Kidney (tissue), 13 donors: ENCODE measurements at regions not wholly inside any gene's neighbourhood (a gene's known extent, or its start where the extent isn't known, plus 50 kb on each side); places are given as distances from the start of the nearest gene placed in this dataset.
"Not testable (repeated sequence)": the region's sequence is repeated elsewhere in the genome, so short reads cannot be mapped to it uniquely, and the experiment has no call there.

Experiments
- DNase-seq, 5 donors: peaks; one replicate each; pipeline ENCODE4 v3.0.0-alpha.2; 2013 to 2020
- FAIRE-seq: peaks from 2 replicates; lab custom pipeline; 2012; peaks lifted over from hg19 to GRCh38; lab: Jason Lieb, UNC
- H3K27ac ChIP-seq, 2 donors: one replicate each; pipeline ENCODE4 v1.7.0; 2013; ENCODE audit warnings: low read depth in 2 of 2, low read length in 2 of 2, inconsistent platforms in 1 of 2
- H3K27me3 ChIP-seq: one replicate; pipeline ENCODE4 v1.7.1; 2013; ENCODE audit warnings: low read length, inconsistent platforms; ENCODE audit not compliant: control insufficient read depth, insufficient read depth
- H3K36me3 ChIP-seq, 3 donors: one replicate each; pipeline versions ENCODE4 v1.7.0 to v1.7.1; 2013; ENCODE audit warnings: low read length in 3 of 3, control low read depth in 1 of 3, inconsistent platforms in 1 of 3; ENCODE audit not compliant: insufficient read depth in 3 of 3, control insufficient read depth in 2 of 3
- H3K4me1 ChIP-seq, 3 donors: one replicate each; pipeline versions ENCODE4 v1.7.0 to v1.7.1; 2013; ENCODE audit warnings: low read length in 3 of 3, inconsistent platforms in 1 of 3, low read depth in 1 of 3; ENCODE audit not compliant: control insufficient read depth in 2 of 3, insufficient read depth in 2 of 3
- H3K4me3 ChIP-seq, 3 donors: one replicate each; pipeline versions ENCODE4 v1.7.0 to v1.8.1; 2013; ENCODE audit warnings: low read length in 3 of 3, control low read depth in 1 of 3, inconsistent platforms in 1 of 3
- H3K9ac ChIP-seq, 3 donors: one replicate each; pipeline versions ENCODE4 v1.7.0 to v1.7.1; 2013; ENCODE audit warnings: low read length in 3 of 3, control low read depth in 1 of 3, inconsistent platforms in 1 of 3
- H3K9me3 ChIP-seq, 3 donors: one replicate each; pipeline versions ENCODE4 v1.7.0 to v1.7.1; 2013; ENCODE audit warnings: low read length in 3 of 3, control low read depth in 1 of 3, inconsistent platforms in 1 of 3; ENCODE audit not compliant: control insufficient read depth in 2 of 3, insufficient read depth in 1 of 3
- CTCF ChIP-seq: IDR thresholded peaks from 3 replicates; pipeline ENCODE4 v1.5.1; 2012; ENCODE audit warnings: mild to moderate bottlenecking, moderate library complexity, borderline replicate concordance; ENCODE audit not compliant: insufficient read depth; ENCODE audit errors: extremely low read depth
- intact Hi-C: fragments of 100-400 bp; cut with DNase I; formaldehyde crosslinking; loops from one replicate; pipeline ENCODE4 v1.11.1; 2022
- donor health status: control.
- donor health status: control.
- donor health status: control.
- donor health status: control.
- donor health status: control.
- donor health status: DM: yes; HTN: yes; CAD: no.
- donor health status: Normal renal cell carcinoma (clear cell type).

GRCh38 chr12:5333096-5333495 is 98.8 kb upstream of the NTF3 start:
- H3K27me3 ChIP-seq: no peaks in the 10 kb centered on the region
- intact Hi-C loops: no loop called here
- H3K4me3 ChIP-seq: no peak overlapping the region
- H3K27ac ChIP-seq: no peak overlapping the region
- no peak for FAIRE-seq
- no peaks in the 10 kb centered on the region for H3K36me3 ChIP-seq
- DNase-seq: peak in 1 of 5 donors; percentile 14
- H3K9me3 ChIP-seq: no peaks in the 10 kb centered on the region
- no peak for TF ChIP-seq CTCF
- no peak overlapping the region for H3K9ac ChIP-seq
- no peaks in the 10 kb centered on the region for H3K4me1 ChIP-seq

GRCh38 chr12:5335069-5335468 is 96.8 kb upstream of the NTF3 start:
- no peaks in the 10 kb centered on the region for H3K4me1 ChIP-seq
- FAIRE-seq (no peak), DNase-seq (no peak)
- no peak for TF ChIP-seq CTCF
- no peak overlapping the region for H3K9ac ChIP-seq
- no peak overlapping the region for H3K4me3 ChIP-seq
- intact Hi-C loops: no loop called here
- H3K9me3 ChIP-seq: no peaks in the 10 kb centered on the region
- H3K27me3 ChIP-seq: no peaks in the 10 kb centered on the region
- H3K36me3 ChIP-seq: no peaks in the 10 kb centered on the region
- H3K27ac ChIP-seq: no peak overlapping the region

DNA sequence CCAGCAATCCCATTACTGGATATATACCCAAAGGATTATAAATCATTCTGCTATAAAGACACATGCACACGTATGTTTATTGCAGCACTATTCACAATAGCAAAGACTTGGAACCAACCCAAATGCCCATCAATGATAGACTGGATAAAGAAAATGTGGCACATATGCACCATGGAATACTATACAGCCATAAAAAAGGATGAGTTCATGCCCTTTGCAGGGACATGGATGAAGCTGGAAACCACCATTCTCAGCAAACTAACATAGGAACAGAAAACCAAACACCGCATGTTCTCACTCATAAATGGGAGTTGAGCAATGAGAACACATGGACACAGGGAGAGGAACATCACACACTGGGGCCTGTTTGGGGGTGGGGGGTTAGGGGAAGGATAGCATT is 90.8 kb upstream of the NTF3 start:
- H3K4me3 ChIP-seq, H3K36me3 ChIP-seq, H3K9me3 ChIP-seq, DNase-seq, H3K27me3 ChIP-seq, H3K9ac ChIP-seq, H3K4me1 ChIP-seq, FAIRE-seq, H3K27ac ChIP-seq, intact Hi-C loops: not testable (repeated sequence)

DNA sequence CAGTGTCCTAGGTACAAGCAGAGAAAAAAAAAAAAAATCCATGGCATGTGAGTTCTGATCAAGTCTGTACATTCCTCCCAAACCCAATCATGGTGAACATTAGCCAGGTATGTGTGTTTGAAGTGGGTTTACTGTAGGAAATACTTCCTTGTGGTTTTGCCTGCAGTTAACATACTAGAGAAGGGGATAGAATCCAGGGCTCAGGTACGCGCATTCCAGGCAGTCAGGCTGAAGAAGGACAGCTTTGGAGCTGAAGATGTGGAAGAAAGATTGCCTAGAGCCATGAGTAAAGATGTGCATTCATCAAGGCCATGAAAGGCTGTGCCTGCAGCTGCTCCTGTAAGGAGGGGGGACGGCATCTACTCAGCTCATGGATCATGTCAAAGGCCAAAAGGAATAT is 88.2 kb upstream of the NTF3 start:
- no peak for TF ChIP-seq CTCF
- no peaks in the 10 kb centered on the region for H3K36me3 ChIP-seq
- DNase-seq (no peak), FAIRE-seq (no peak)
- H3K27me3 ChIP-seq: no peaks in the 10 kb centered on the region
- intact Hi-C loops: no loop called here
- H3K4me1 ChIP-seq: no peaks in the 10 kb centered on the region
- no peak overlapping the region for H3K9ac ChIP-seq
- H3K9me3 ChIP-seq: no peaks in the 10 kb centered on the region
- H3K4me3 ChIP-seq: no peak overlapping the region
- H3K27ac ChIP-seq: no peak overlapping the region
